SK-N-SH treated with all-trans-retinoic acid at 6 μM for 48 hours (cell line): ENCODE measurements at regions not wholly inside any gene's neighbourhood (a gene's known extent, or its start where the extent isn't known, plus 50 kb on each side); places are given as distances from the start of the nearest gene placed in this dataset.

ENCODE experiments used
- ATAC-seq: fragments of 200-7000 bp; cut with Tn5 transposase; 3 replicates; pipeline ENCODE4 v1.9.1; 2020; ENCODE audit warnings: mild to moderate bottlenecking, moderate library complexity
- ARNTL ChIP-seq: fragments of 450-650 bp; formaldehyde crosslinking; IDR thresholded peaks from 2 replicates; pipeline ENCODE4 v1.5.0; 2020; ENCODE audit warnings: low read depth, mild to moderate bottlenecking, moderate library complexity, borderline replicate concordance
- BACH2 ChIP-seq: fragments of 250-450 bp; sonication (Bioruptor Pico); IDR thresholded peaks from 2 replicates; pipeline ENCODE4 v1.9.0; 2021; ENCODE audit warnings: mild to moderate bottlenecking, borderline replicate concordance
- CSDC2 ChIP-seq: fragments of 250-450 bp; sonication (Bioruptor Pico); IDR thresholded peaks from 2 replicates; pipeline ENCODE4 v1.5.0; 2020; ENCODE audit warnings: mild to moderate bottlenecking, moderate library complexity
- GLIS3 ChIP-seq: fragments of 250-450 bp; sonication (Bioruptor Pico); IDR thresholded peaks from 2 replicates; pipeline ENCODE4 v1.5.0; 2020; ENCODE audit warnings: mild to moderate bottlenecking, moderate library complexity
- ISL1 ChIP-seq: fragments of 250-450 bp; sonication (Bioruptor Pico); IDR thresholded peaks from 2 replicates; pipeline ENCODE4 v2.1.2; 2022; ENCODE audit warnings: mild to moderate bottlenecking, moderate library complexity
- OSR1 ChIP-seq: fragments of 250-450 bp; sonication (Bioruptor Pico); IDR thresholded peaks from 2 replicates; pipeline ENCODE4 v1.8.0; 2022; ENCODE audit warnings: moderate library complexity, mild to moderate bottlenecking, inconsistent platforms
- PATZ1 ChIP-seq: fragments of 250-450 bp; sonication (Bioruptor Pico); IDR thresholded peaks from 2 replicates; pipeline ENCODE4 v1.8.0; 2020; ENCODE audit warnings: mild to moderate bottlenecking, moderate library complexity, borderline replicate concordance
- PPARA ChIP-seq: fragments of 250-450 bp; sonication (Bioruptor Pico); IDR thresholded peaks from 2 replicates; pipeline ENCODE4 v1.5.0; 2020; ENCODE audit warnings: mild to moderate bottlenecking, borderline replicate concordance
- RARB ChIP-seq: fragments of 250-450 bp; sonication (Bioruptor Pico); IDR thresholded peaks from 2 replicates; pipeline ENCODE4 v1.8.0; 2021; ENCODE audit warnings: mild to moderate bottlenecking, moderate library complexity
- SNAI2 ChIP-seq: fragments of 250-450 bp; sonication (Bioruptor Pico); IDR thresholded peaks from 2 replicates; pipeline ENCODE4 v1.5.0; 2020; ENCODE audit warnings: mild to moderate bottlenecking, moderate library complexity
- TOX ChIP-seq: fragments of 250-450 bp; sonication (Bioruptor Pico); IDR thresholded peaks from 2 replicates; pipeline ENCODE4 v1.8.0; 2021; ENCODE audit warnings: mild to moderate bottlenecking, moderate library complexity, borderline replicate concordance
- TSHZ2 ChIP-seq: fragments of 250-450 bp; sonication (Bioruptor Pico); IDR thresholded peaks from 2 replicates; pipeline ENCODE4 v1.5.0; 2020; ENCODE audit warnings: mild to moderate bottlenecking, moderate library complexity
- ZC3H10 ChIP-seq: fragments of 250-450 bp; sonication (Bioruptor Pico); IDR thresholded peaks from 2 replicates; pipeline ENCODE4 v1.5.1; 2021; ENCODE audit warnings: mild to moderate bottlenecking, moderate library complexity
- ZFP3 ChIP-seq: fragments of 250-450 bp; sonication (Bioruptor Pico); IDR thresholded peaks from 2 replicates; pipeline ENCODE4 v1.5.0; 2020; ENCODE audit warnings: mild to moderate bottlenecking, moderate library complexity
- ZFP30 ChIP-seq: fragments of 450-650 bp; formaldehyde crosslinking; IDR thresholded peaks from 2 replicates; pipeline ENCODE4 v1.5.0; 2022; ENCODE audit warnings: mild to moderate bottlenecking, moderate library complexity
- ZNF565 ChIP-seq: fragments of 450-650 bp; formaldehyde crosslinking; conservative IDR thresholded peaks from 2 replicates; pipeline ENCODE4 v1.5.0; 2020; ENCODE audit warnings: low read depth, mild to moderate bottlenecking, moderate library complexity
- ZNF8 ChIP-seq: fragments of 450-650 bp; formaldehyde crosslinking; IDR thresholded peaks from 2 replicates; pipeline ENCODE4 v1.5.0; 2020; ENCODE audit warnings: mild to moderate bottlenecking, moderate library complexity
- TF ChIP-seq, protein P1 (sequence below): fragments of 250-450 bp; sonication (Bioruptor Pico); IDR thresholded peaks from 2 replicates; pipeline ENCODE4 v1.5.1; 2021; ENCODE audit warnings: mild to moderate bottlenecking, moderate library complexity
- TF ChIP-seq, protein P2 (sequence below): fragments of 250-450 bp; sonication (Bioruptor Pico); IDR thresholded peaks from 2 replicates; pipeline ENCODE4 v1.5.1; 2020; ENCODE audit warnings: low read depth, mild to moderate bottlenecking, moderate library complexity
- TF ChIP-seq, protein P3 (sequence below): fragments of 250-450 bp; sonication (Bioruptor Pico); IDR thresholded peaks from 2 replicates; pipeline ENCODE4 v1.8.0; 2021; ENCODE audit warnings: low read depth, mild to moderate bottlenecking, moderate library complexity, borderline replicate concordance

DNA sequence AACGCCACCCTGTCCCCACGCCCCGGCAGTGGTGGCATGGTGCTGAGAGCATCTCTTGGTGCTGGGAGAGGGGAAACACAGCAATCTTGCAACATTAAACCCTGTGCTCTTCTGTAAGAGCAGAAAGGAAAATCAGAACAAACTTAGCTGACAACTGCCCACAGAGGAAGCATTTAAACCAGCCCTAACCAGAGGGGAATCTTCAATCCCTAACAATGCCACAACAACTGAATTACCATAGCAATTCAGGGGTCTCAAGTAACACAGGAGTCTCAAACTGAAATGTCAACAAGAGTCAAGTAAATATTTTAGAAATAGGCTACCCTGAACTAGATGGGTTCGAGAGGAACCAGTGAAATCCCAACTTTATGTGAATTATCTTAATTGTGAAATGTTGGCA, 1983.6 kb downstream of the NCAM2 start:
- TF ChIP-seq ZNF565 (CRISPR knock-in tag) (no peak), PATZ1 (no peak), ARNTL (CRISPR knock-in tag) (no peak), ZNF8 (CRISPR knock-in tag) (no peak), ZFP3 (CRISPR knock-in tag) (no peak), ZFP30 (CRISPR knock-in tag) (no peak), SNAI2 (CRISPR knock-in tag) (no peak), ISL1 (CRISPR knock-in tag) (no peak), ZC3H10 (CRISPR knock-in tag) (no peak), GLIS3 (CRISPR knock-in tag) (no peak), TSHZ2 (CRISPR knock-in tag) (no peak), TOX (CRISPR knock-in tag) (no peak), OSR1 (CRISPR knock-in tag) (no peak), CSDC2 (no peak), PPARA (CRISPR knock-in tag) (no peak), RARB (CRISPR knock-in tag) (no peak)
- TF ChIP-seq, protein P1, sequence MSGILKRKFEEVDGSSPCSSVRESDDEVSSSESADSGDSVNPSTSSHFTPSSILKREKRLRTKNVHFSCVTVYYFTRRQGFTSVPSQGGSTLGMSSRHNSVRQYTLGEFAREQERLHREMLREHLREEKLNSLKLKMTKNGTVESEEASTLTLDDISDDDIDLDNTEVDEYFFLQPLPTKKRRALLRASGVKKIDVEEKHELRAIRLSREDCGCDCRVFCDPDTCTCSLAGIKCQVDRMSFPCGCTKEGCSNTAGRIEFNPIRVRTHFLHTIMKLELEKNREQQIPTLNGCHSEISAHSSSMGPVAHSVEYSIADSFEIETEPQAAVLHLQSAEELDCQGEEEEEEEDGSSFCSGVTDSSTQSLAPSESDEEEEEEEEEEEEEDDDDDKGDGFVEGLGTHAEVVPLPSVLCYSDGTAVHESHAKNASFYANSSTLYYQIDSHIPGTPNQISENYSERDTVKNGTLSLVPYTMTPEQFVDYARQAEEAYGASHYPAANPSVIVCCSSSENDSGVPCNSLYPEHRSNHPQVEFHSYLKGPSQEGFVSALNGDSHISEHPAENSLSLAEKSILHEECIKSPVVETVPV (CRISPR knock-in tag), result no peak
- TF ChIP-seq, protein P2, sequence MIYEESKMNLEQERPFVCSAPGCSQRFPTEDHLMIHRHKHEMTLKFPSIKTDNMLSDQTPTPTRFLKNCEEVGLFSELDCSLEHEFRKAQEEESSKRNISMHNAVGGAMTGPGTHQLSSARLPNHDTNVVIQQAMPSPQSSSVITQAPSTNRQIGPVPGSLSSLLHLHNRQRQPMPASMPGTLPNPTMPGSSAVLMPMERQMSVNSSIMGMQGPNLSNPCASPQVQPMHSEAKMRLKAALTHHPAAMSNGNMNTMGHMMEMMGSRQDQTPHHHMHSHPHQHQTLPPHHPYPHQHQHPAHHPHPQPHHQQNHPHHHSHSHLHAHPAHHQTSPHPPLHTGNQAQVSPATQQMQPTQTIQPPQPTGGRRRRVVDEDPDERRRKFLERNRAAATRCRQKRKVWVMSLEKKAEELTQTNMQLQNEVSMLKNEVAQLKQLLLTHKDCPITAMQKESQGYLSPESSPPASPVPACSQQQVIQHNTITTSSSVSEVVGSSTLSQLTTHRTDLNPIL (CRISPR knock-in tag), result no peak
- TF ChIP-seq, protein P3, sequence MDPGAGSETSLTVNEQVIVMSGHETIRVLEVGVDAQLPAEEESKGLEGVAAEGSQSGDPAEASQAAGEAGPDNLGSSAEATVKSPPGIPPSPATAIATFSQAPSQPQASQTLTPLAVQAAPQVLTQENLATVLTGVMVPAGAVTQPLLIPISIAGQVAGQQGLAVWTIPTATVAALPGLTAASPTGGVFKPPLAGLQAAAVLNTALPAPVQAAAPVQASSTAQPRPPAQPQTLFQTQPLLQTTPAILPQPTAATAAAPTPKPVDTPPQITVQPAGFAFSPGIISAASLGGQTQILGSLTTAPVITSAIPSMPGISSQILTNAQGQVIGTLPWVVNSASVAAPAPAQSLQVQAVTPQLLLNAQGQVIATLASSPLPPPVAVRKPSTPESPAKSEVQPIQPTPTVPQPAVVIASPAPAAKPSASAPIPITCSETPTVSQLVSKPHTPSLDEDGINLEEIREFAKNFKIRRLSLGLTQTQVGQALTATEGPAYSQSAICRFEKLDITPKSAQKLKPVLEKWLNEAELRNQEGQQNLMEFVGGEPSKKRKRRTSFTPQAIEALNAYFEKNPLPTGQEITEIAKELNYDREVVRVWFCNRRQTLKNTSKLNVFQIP (CRISPR knock-in tag), result no peak
- TF ChIP-seq, all 23 proteins: peak for 0
- ATAC-seq, result no peak

DNA sequence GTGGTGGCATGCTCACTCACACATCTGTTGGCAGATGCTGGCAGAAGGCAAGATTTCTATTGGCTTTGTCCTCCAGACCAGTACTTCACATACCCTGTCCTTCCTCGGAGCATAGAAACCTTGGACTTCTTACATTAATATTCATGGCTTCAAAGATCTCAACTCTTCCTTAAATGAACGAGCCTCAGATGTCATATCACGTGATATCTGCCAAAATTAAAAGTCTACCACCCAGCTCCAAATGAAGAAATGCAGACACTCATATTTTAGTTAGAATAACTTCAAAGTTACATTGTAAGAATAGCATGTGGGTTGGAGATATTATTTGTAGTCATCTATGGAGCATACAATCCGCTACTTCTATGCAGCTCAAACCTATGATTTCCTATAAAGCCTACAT, 1994.9 kb downstream of the NCAM2 start:
- TF ChIP-seq ZNF565 (CRISPR knock-in tag), result no peak
- no peak for TF ChIP-seq OSR1 (CRISPR knock-in tag)
- TF ChIP-seq ISL1 (CRISPR knock-in tag), result no peak
- TF ChIP-seq, protein P3 (CRISPR knock-in tag), result no peak
- TF ChIP-seq GLIS3 (CRISPR knock-in tag), result no peak
- no peak for TF ChIP-seq TSHZ2 (CRISPR knock-in tag)
- TF ChIP-seq BACH2 (CRISPR knock-in tag), result no peak
- TF ChIP-seq ZFP3 (CRISPR knock-in tag), result no peak
- TF ChIP-seq CSDC2, result no peak
- no peak for TF ChIP-seq ZFP30 (CRISPR knock-in tag)
- TF ChIP-seq ZC3H10 (CRISPR knock-in tag), result no peak
- ATAC-seq, result no peak
